H9 (cell line): ENCODE measurements at regions not wholly inside any gene's neighbourhood (a gene's known extent, or its start where the extent isn't known, plus 50 kb on each side); places are given as distances from the start of the nearest gene placed in this dataset.
A peak's percentile ranks its signal among the peaks of the same experiment; 100 is the strongest.

ENCODE experiments used
- DNase-seq: peaks from one replicate; pipeline ENCODE4 v3.0.0-alpha.2; 2017
- H2AFZ ChIP-seq: one replicate; pipeline ENCODE4 v1.6.1; 2013; ENCODE audit warnings: mild to moderate bottlenecking, low read length, control low read depth, moderate library complexity
- H2AK5ac ChIP-seq: 2 replicates; pipeline ENCODE4 v1.6.1; 2013; ENCODE audit warnings: low read length, control low read depth, mixed read lengths; ENCODE audit not compliant: insufficient read length
- H2BK120ac ChIP-seq: one replicate; pipeline ENCODE4 v1.6.1; 2013; ENCODE audit warnings: low read depth, mild to moderate bottlenecking, low read length, control low read depth, inconsistent platforms; ENCODE audit not compliant: poor library complexity, severe bottlenecking
- H2BK12ac ChIP-seq: 2 replicates; pipeline ENCODE4 v1.6.1; 2013; ENCODE audit warnings: low read length, control low read depth, mixed read lengths, low read depth; ENCODE audit not compliant: insufficient read length
- H2BK15ac ChIP-seq: 2 replicates; pipeline ENCODE4 v1.6.1; 2013; ENCODE audit warnings: low read depth, low read length, control low read depth
- H2BK20ac ChIP-seq: one replicate; pipeline ENCODE4 v1.6.1; 2013; ENCODE audit warnings: low read depth, mild to moderate bottlenecking, low read length, control low read depth, inconsistent platforms; ENCODE audit not compliant: poor library complexity, severe bottlenecking
- H2BK5ac ChIP-seq: 2 replicates; pipeline ENCODE4 v1.6.1; 2013; ENCODE audit warnings: low read length, control low read depth, mixed read lengths; ENCODE audit not compliant: insufficient read length
- H3K14ac ChIP-seq: 2 replicates; pipeline ENCODE4 v1.6.1; 2013; ENCODE audit warnings: low read length, control low read depth; ENCODE audit not compliant: insufficient read depth
- H3K18ac ChIP-seq: 2 replicates; pipeline ENCODE4 v1.6.1; 2013; ENCODE audit warnings: low read depth, mild to moderate bottlenecking, mixed read lengths, low read length, control low read depth; ENCODE audit not compliant: insufficient read length
- H3K23ac ChIP-seq: 2 replicates; pipeline ENCODE4 v1.6.1; 2013; ENCODE audit warnings: low read length, control low read depth, mixed read lengths, low read depth; ENCODE audit not compliant: insufficient read length
- H3K23me2 ChIP-seq: 2 replicates; pipeline ENCODE4 v1.6.1; 2013; ENCODE audit warnings: low read depth, mild to moderate bottlenecking, mixed read lengths, low read length, control low read depth; ENCODE audit not compliant: insufficient read length, poor library complexity, severe bottlenecking
- H3K27ac ChIP-seq: 2 replicates; pipeline ENCODE4 v1.5.1; 2013; ENCODE audit warnings: low read length, control low read depth, mixed read lengths, low read depth; ENCODE audit not compliant: insufficient read length
- H3K27me3 ChIP-seq: 2 replicates; pipeline ENCODE4 v1.6.1; 2013; ENCODE audit warnings: low read length, control low read depth, inconsistent platforms; ENCODE audit not compliant: insufficient read depth
- H3K4ac ChIP-seq: 2 replicates; pipeline ENCODE4 v1.6.1; 2013; ENCODE audit warnings: low read depth, mild to moderate bottlenecking, control low read depth, inconsistent platforms, low read length, moderate library complexity
- H3K4me1 ChIP-seq: 2 replicates; pipeline ENCODE4 v1.6.1; 2013; ENCODE audit warnings: low read length, control low read depth, inconsistent platforms; ENCODE audit not compliant: insufficient read depth
- H3K4me2 ChIP-seq: 2 replicates; pipeline ENCODE4 v1.6.1; 2013; ENCODE audit warnings: low read length, control low read depth, mixed read lengths; ENCODE audit not compliant: insufficient read length, insufficient read depth
- H3K56ac ChIP-seq: 2 replicates; pipeline ENCODE4 v1.6.1; 2013; ENCODE audit warnings: low read depth, mild to moderate bottlenecking, mixed read lengths, low read length, control low read depth; ENCODE audit not compliant: insufficient read length
- H3K79me1 ChIP-seq: 2 replicates; pipeline ENCODE4 v1.6.1; 2013; ENCODE audit warnings: low read depth, mild to moderate bottlenecking, moderate library complexity, low read length, control low read depth, inconsistent platforms; ENCODE audit not compliant: insufficient read depth, poor library complexity, severe bottlenecking
- H3K79me2 ChIP-seq: 2 replicates; pipeline ENCODE4 v1.6.1; 2013; ENCODE audit warnings: low read length, control low read depth, inconsistent platforms; ENCODE audit not compliant: insufficient read depth
- H3K9ac ChIP-seq: 2 replicates; pipeline ENCODE4 v1.6.1; 2013; ENCODE audit warnings: low read length, control low read depth, mixed read lengths; ENCODE audit not compliant: insufficient read length; ENCODE audit errors: extremely low read depth
- H3K9me3 ChIP-seq: one replicate; pipeline ENCODE4 v1.6.1; 2013; ENCODE audit warnings: low read depth, low read length, inconsistent platforms; ENCODE audit not compliant: control insufficient read depth
- H3T11ph ChIP-seq: one replicate; pipeline ENCODE4 v1.6.1; 2013; ENCODE audit warnings: mild to moderate bottlenecking, low read length, control low read depth, inconsistent platforms
- H4K20me1 ChIP-seq: one replicate; pipeline ENCODE4 v1.6.1; 2013; ENCODE audit not compliant: control insufficient read depth, insufficient read length, insufficient read depth
- H4K5ac ChIP-seq: 2 replicates; pipeline ENCODE4 v1.6.1; 2013; ENCODE audit warnings: low read depth, mild to moderate bottlenecking, mixed read lengths, low read length, control low read depth; ENCODE audit not compliant: insufficient read length
- H4K8ac ChIP-seq: replicated peaks from 2 replicates; pipeline ENCODE4 v1.6.1; 2013; ENCODE audit warnings: low read length, control low read depth, mixed read lengths, low read depth; ENCODE audit not compliant: insufficient read length
- H4K91ac ChIP-seq: 2 replicates; pipeline ENCODE4 v1.6.1; 2013; ENCODE audit warnings: low read depth, mild to moderate bottlenecking, moderate library complexity, mixed read lengths, low read length, control low read depth; ENCODE audit not compliant: insufficient read length
- H3K27ac Mint-ChIP-seq, 3 experiments: 2 replicates in 2 of 3; 3 replicates in 1 of 3; pipeline ENCODE4 v1.8.0; 2020 to 2021; ENCODE audit warnings: mixed read lengths in 3 of 3, mild to moderate bottlenecking in 1 of 3, moderate library complexity in 1 of 3
- H3K27me3 Mint-ChIP-seq: 2 replicates; pipeline ENCODE4 v1.8.0; 2021; ENCODE audit warnings: low read depth, mild to moderate bottlenecking, moderate library complexity, mixed read lengths
- H3K36me3 Mint-ChIP-seq, 3 experiments: 2 replicates in 2 of 3; 3 replicates in 1 of 3; pipeline ENCODE4 v1.8.0; 2020 to 2021; ENCODE audit warnings: low read depth in 3 of 3, mixed read lengths in 3 of 3; ENCODE audit not compliant: insufficient read depth in 1 of 3
- H3K4me1 Mint-ChIP-seq, 2 experiments: 2 replicates each; pipeline ENCODE4 v1.8.0; 2020; ENCODE audit warnings: mixed read lengths in 2 of 2
- H3K4me3 Mint-ChIP-seq, 2 experiments: 2 replicates in 1 of 2; 3 replicates in 1 of 2; pipeline ENCODE4 v1.8.0; 2020 to 2021; ENCODE audit warnings: mild to moderate bottlenecking in 2 of 2, mixed read lengths in 2 of 2, moderate library complexity in 1 of 2
- H3K9me3 Mint-ChIP-seq, 2 experiments: 2 replicates in 1 of 2; 3 replicates in 1 of 2; pipeline ENCODE4 v1.8.0; 2020; ENCODE audit warnings: mild to moderate bottlenecking in 2 of 2, mixed read lengths in 2 of 2, moderate library complexity in 1 of 2
- CTCF ChIP-seq: fragments of 200-600 bp; sonication (generic); conservative IDR thresholded peaks from 3 replicates; pipeline ENCODE4 v1.8.0; 2021; ENCODE audit warnings: antibody characterized with exemption, mild to moderate bottlenecking
- WGBS: extraction: QIAGEN DNeasy Blood & Tissue Kit; methylation state at CpG from one replicate; pipeline ENCODE4 v1.1.7; 2013; ENCODE audit warnings: missing lambda C conversion rate, low lambda C conversion rate, mixed read lengths; ENCODE audit not compliant: insufficient read length; ENCODE audit errors: extremely low coverage; 5-methylcytosine and 5-hydroxymethylcytosine counted together

GRCh38 chr2:176638167-176639015 is 369.1 kb downstream of the MTX2 start:
- Histone ChIP-seq H2BK15ac (no peak overlapping the region), H3K23ac (no peak overlapping the region), H3K23me2 (peaks cover 7% of the 10 kb centered on the region), H3K4me1 (no peaks in the 10 kb centered on the region), H4K5ac (no peak overlapping the region), H3K56ac (no peak overlapping the region), H4K20me1 (no peaks in the 10 kb centered on the region), H3K14ac (no peak overlapping the region), H3K4ac (no peak overlapping the region), H3K79me2 (no peaks in the 10 kb centered on the region), H3K18ac (no peak overlapping the region), H3K27me3 (peaks cover 9% of the 10 kb centered on the region; the same call in 1 of the 2 replicates), H2BK5ac (no peak overlapping the region), H3K4me2 (peak overlapping the region; percentile 54), H3T11ph (no peak overlapping the region), H2AFZ (no peak overlapping the region), H4K8ac (no peak overlapping the region), H3K9ac (no peak overlapping the region), H3K79me1 (no peaks in the 10 kb centered on the region), H2BK20ac (no peak overlapping the region), H2AK5ac (no peak overlapping the region), H4K91ac (no peak overlapping the region), H2BK12ac (no peak overlapping the region), H3K9me3 (no peaks in the 10 kb centered on the region), H2BK120ac (no peak overlapping the region), H3K27ac (no peak overlapping the region)
- peaks cover 89% of the 10 kb centered on the region for H3K27me3 Mint-ChIP-seq
- no peak overlapping the region for H3K27ac Mint-ChIP-seq
- no CpG with 5 or more reads among the region's 39 CpGs for WGBS
- peak; percentile 89 for TF ChIP-seq CTCF
- H3K4me3 Mint-ChIP-seq: peak overlapping the region; percentile 59 to 79
- DNase-seq: peak; percentile 57
- H3K4me1 Mint-ChIP-seq: peaks cover 5% of the 10 kb centered on the region in 2 experiments; a peak in 1 of 4 replicates
- H3K9me3 Mint-ChIP-seq: no peaks in the 10 kb centered on the region
- no peaks in the 10 kb centered on the region for H3K36me3 Mint-ChIP-seq
